GM18502 (cell line): ENCODE measurements at regions not wholly inside any gene's neighbourhood (a gene's known extent, or its start where the extent isn't known, plus 50 kb on each side); places are given as distances from the start of the nearest gene placed in this dataset.

Experiments
- ATAC-seq: cut with Tn5 transposase; IDR thresholded peaks from one replicate; pipeline ENCODE4 v1.9.1; 2021; ENCODE audit warnings: mild to moderate bottlenecking; ENCODE audit not compliant: unreplicated experiment, poor library complexity

DNA sequence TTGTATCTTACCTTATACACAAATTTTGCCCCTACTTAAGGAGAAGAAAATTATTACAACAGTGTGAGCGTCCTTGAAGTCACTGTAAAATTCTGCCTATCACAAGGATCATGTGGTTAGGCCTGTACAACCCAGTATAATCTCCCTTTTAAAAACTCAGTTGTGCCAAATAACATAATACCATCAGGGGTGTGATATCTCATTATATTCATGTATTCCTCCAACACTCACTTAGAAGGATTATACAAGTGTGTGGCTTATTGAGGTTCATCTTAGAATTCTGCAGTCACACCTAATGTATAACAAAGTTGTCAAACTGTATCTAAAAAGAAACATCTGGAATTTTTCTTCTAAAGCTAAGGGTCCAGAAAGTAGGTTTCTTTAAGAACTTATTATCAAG lies 998.8 kb upstream of the LRRTM1 start:
- ATAC-seq, result no peak

DNA sequence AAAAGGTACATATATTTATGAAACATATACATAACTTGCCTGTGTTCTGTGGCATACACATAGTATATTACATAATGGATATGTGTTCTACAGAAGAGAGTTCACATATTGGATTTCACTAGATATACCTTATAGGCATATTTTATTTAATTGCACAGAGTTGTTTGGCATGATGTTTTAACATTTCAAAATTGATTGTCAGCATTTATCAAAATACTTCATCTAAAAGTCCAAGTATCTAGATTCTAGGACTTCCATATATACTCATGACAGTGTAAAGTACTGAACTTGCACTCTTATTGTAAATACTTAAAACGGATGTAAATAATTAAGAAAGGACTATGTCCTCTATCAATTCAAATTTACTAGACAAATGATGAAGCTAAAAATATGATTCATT lies 995.3 kb upstream of the LRRTM1 start:
- ATAC-seq, result no peak

DNA sequence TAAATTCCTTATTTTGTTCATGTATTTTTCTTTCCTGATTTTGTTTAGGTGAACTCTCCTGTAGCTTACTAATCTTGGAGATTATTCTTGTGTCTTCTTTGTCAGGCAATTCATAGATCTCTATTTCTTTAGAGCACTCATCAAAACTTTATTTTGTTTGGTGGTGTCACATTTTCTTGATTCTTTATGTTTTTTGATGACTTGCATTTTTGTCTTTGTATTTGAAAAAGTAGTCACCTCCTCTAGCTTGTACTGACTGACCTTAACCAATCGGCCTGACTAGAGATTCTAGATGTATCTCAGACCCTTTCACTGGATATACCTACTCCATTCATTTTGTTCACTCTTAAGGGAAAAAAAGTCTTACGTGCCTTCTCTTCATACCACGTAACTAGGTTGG lies 986.3 kb upstream of the LRRTM1 start:
- no peak for ATAC-seq

DNA sequence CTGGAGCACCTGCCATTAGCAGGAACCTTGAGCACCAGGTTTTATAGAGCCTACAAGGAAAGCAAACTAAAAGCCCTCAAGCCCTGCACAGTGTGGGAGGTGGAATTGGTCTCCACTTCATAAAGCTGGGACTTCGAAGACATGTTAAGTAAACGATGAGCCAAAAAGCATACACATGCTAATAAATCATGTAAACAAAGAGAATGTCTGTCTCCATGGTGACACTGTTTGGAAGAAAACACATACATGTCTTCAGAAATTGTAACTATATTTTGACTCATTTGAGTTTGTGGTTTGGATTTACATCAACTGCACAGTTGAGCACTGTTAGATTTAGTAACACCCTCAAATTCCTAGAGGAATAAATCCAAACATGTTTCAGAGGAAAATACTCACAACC lies 978.5 kb upstream of the LRRTM1 start:
- ATAC-seq, result no peak

DNA sequence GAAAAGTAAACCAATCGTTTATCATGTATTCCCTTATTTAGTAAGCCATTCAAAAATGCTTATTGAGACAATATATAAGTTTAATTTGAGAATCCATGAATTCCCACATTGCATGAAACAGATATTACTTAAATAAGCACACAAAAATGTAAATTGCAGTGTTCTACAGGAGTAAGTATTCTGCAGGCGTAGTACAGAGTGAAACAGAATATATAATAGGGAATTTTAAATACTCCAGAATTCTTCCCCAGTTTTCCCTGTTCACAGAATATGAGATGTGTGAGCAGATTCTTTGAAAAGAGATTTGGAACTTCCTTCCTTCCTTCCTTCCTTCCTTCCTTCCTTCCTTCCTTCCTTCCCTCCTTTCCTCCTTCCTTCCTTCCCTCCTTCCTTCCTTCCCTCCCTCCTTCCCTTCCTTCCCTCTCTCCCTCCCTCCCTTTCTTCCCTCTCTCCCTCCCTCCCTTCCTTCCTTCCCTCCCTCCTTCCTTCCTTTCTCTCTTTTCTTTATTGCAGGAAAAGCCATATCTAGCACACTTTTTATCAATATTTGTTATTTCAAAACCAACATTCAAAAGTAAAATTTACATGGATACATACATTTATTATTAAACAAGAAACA lies 977.7 kb upstream of the LRRTM1 start:
- no peak for ATAC-seq

DNA sequence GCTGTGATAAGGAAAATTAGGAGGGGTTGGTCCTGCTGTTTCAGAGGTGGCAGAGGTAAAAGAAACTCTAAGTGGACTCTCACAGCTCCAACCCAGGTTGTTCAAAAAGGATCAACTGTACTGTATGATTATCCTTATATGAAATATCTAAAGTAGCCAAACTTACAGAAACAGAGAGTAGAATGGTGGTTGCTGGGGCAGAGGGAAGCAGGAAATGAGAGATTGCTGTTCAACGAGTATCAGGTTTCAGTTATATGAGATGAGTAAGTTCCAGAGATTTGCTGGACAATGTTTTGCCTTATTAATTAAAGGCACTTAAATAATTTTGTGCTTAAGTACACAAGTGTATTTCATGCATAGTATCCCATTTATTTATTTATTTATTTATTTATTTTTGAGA lies 972.0 kb upstream of the LRRTM1 start:
- ATAC-seq, result no peak

DNA sequence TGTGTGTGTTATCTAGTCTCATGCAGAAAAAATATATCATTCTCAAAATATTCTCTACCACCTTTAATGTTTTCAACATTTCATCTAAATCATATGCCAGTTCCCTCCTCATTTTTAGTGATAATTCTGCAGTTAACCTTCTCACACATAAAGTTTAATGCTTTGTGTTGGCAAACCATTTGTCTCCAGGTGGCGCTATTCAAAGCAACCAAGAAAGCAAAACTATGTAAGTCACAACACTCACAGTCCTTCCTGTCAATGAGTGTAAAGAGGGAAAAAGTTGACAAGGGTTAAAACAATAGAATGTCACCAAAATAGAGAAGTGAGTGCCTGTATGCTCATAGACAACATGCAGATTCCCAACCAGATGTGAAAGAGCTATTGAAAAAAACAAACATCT lies 961.6 kb upstream of the LRRTM1 start:
- ATAC-seq, result no peak

DNA sequence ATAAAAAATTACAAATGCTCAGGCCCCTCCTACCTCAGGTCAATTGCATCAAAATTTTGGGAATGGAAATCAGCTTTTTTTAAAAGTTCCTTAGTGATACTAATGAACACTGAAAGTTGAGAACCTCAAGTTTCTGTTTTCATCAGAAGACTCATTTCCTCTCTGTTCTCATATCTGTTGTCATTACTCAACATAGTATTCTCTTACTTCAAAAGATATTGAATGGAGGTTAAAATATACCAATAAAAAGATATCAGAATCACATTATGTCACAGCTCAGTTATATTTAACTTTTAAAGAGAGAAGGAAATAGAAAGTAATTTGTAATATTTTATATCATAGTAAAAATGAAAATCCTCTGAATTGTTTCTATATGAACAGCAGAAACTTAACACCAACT lies 959.4 kb upstream of the LRRTM1 start:
- ATAC-seq, result no peak

DNA sequence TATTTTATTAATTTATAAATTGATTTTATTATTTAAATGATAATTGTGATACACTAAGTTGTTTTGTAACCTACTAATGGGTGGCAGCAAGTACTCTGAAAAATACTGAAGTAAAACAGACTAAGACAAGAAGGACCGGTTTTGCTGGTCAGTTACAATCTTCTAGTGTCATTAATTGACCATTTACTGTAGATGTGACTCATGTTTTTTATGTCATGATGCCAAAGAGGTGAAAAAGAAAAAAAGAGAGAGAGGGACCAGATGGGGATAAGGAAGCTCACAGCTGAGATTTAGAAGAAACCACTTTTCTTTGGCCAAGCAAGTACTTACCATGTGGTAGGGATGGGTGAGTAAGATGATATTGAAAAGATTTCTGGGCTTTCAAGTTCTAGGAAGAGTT lies 955.8 kb upstream of the LRRTM1 start:
- no peak for ATAC-seq

DNA sequence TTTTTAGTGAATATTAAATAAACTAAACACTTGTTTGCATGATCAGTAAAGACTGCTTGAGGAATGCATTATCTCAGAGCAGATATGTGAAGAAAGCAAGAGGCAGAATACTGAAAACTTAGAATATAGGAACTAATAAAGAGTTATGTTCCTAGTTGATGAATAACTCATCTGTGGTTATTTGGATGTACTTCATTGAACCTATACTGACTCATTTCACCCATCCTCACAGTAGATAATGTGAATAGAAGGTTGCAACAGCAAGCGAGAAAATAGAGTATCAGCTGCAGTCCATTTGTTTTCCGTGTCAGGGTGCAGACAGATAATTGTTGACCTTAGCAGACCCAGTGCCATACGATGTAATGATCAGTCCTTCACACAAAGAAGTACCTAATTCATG lies 945.7 kb upstream of the LRRTM1 start:
- no peak for ATAC-seq

DNA sequence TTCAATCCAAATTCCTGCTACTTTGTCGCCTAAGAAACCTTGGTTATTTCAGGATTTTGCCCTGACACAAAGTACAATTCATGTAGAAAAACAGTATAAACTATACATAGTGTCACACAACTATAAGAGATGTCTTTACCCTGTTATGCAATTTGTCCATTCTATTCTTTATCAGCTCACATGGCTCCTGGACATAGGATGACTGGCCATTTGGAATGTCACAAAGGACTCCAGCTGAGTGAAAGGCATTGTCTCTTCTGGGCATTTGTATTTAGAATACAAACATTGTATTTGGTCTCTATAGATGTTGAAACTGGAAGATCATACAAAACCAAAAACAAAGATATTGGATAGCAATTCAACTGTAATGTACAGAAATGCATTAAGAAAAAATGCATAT lies 944.6 kb upstream of the LRRTM1 start:
- no peak for ATAC-seq

DNA sequence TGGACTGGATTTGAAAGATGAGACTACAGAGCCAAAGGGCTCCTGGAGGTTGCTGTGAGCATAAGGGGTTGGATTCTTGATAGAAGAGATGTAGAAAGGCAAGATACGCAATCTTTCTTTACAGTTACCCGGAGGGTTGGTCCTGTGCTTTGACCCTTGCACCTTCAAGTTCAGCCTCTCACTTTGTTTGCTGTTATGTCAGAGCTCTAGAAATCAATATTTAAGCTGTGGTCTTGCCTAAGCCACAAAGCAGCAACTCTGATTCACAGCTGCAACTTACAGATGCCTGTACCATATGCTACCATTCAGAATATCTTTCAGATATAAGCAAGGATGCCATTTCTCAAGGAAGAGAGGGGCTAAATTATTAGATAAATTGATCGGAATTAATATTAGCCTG lies 943.1 kb upstream of the LRRTM1 start:
- no peak for ATAC-seq

DNA sequence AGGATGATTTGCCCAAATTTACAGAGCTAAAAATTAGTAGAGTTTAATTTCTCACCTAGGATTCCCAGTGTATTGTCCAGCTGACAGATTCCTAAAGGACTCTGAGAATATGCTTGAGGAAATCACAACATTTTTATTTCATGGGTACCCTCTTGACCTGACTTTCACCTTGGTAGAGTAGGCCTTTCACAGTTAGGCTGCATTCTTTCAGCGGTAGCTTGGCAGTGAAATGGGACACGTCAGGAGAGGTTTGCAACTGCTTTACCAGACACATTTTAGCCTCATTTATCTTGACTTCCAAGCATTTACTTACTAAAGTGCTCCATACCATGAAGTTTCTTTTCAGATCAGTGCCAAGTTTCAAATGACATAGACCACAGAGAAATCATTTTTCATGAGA lies 937.9 kb upstream of the LRRTM1 start:
- no peak for ATAC-seq

DNA sequence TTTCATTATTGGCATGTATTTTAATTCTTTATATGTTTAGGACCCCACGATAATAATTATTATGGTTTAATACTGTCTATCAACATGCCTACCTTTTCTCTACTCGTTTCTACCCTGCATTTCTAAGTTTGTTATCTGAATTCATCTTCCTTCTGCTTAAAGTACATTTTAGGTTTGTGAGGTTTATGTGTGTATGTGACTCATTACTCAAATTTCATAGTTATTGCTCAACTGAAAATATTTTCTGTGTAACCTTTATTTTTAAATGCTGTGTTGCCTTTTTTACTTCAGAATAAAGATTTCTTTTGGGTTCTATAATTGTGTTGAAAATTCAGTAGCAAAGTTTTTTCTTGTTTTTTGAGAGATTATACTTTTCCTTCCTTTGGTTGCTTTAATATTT lies 933.9 kb upstream of the LRRTM1 start:
- no peak for ATAC-seq

DNA sequence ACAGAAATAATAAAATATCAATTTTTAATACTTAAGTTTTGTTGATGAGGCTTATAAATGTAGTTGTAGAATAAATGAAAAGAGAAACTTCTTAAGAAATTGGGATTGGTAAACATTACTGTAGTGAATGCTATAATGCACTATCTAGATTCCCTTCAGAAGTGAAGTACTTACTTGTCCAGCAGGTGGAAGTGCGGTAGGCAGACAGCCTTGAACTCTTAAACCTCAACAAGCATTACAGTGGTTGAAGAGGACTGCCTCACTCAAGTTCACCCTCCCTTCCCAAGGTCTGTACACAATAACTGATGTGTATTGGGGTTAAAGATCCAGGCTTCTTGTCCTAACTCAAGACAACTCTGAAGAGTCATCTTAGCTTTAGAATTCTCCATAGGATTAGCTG lies 931.0 kb upstream of the LRRTM1 start:
- ATAC-seq, result no peak

DNA sequence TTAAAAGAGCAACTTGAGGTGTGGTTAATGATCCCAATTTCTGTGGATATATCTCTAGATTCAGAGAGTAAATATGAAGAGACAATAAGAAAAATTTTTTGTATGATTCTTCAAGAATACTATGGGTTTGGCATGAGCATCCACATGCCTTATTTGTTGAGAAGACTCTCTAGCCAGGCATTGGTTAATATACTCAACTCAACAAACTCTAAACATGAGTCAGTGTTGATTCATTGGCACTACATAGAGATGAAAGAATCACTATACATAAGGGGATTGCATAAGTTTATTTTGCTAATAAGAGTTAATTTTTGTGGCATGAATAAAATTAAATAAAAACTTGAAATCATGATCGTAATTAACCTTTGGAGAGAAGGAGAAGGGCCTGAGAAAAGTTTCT lies 930.2 kb upstream of the LRRTM1 start:
- ATAC-seq, result no peak

DNA sequence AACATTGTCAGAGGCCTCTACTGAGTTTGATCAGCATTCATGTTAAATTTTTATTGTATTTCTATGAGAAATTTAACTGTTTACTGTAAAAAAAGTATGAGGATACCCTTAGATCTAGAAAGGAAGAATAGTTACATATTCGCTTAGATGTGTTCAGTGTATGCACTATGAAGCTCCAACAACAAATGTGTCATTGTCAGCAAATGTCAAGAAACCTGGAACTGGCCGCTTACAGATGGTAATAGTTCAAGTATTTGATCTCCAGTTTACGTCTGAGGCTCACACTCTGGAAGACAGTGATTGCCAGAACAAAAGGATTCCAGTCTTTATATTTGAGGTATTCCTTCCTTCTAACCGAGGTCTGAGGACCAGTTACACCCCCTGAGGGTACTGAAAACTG lies 921.2 kb upstream of the LRRTM1 start:
- ATAC-seq, result no peak

DNA sequence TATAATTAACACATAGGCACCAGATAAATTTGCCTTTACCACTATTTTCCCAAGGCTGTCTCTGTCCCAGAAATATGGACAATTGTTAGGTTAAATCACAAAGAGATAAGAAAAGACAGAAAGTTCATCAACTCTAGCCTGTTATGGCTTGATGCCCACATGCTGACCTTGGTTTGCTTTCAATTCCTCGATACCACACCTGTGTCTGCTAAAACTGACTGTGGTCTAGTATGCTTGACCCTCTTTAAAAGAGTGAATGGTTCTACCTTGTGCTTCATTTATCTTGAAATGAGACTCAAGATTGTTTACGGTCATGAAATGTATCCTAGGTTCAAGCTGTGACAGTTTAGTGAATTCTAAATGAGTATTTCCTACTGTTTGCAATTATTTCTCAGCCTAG lies 909.0 kb upstream of the LRRTM1 start:
- ATAC-seq, result no peak

DNA sequence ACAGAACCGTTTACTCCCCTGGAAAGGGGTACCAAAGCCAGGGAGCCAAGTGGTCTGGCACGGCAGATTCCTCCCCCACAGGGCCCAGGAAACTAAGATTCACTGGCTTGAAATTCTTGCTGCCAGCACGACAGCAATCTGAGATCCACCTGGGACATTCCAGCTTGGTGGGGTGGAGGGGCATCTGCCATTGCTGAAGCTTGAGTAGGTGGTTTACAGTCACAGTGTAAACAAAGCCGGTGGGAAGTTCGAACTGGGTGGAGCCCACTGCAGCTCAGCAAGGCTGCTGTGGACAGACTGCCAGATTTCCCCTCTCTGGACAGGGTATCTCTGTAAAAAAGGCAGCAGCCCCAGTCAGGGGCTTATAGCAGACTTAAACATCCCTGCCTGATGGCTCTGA lies 901.7 kb upstream of the LRRTM1 start:
- ATAC-seq, result no peak

DNA sequence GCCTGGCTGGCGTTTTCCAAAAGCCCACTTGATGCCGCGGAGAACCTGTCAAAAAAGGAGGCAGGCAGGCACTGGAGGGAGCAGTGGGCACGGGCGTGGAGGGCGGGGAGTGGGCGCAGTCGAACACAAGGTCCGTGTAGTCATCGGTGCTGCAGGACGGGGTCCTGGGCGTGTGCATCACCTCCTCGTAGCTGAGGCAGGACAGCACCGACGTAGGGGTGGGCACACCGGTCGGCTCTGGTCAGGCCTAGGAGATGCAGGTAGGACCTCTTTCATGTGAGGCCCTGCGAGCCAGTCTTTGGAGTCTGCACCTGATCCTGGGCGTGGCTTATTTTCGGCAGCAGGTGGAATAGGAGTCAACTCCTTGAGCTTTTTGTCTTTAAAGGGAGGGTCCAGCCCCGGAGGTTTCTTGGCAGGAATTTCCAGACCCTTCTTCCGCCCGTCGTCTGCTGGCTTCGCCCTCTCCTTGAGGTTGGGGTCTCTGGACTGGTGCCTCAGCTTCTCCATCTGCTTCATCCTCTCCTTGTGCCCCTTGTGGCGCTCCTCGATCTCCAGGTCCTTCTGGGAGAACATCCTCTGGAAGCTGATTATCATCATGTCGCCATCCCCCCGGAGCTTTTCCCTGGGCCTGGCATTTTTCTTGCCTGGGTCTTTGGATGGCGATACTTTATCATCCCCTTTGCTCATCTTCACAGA lies 892.5 kb upstream of the LRRTM1 start:
- ATAC-seq, result no peak

DNA sequence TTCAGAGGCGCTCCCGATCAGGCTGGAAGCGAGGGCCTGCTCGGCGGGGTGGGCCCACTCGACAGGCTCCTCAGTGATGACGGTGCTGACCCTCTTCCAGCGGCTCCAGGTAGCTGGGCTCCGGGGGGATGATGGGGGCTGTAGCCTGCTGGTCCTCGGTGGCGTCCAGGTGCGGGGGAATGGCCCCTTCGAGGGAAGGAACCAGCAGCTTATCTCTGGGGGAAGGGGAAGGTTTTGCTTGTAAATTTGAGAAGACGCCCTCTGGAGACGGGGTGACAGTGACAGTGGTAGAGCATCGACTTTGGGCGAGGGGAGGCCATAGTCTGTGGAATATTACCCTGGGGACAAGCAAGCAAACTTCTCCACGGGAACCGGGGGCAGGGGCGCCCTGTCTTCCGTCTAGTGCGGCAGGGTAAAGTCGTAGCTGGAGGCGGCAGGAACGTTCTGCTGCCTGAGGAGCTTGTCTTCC lies 891.9 kb upstream of the LRRTM1 start:
- ATAC-seq, result no peak

DNA sequence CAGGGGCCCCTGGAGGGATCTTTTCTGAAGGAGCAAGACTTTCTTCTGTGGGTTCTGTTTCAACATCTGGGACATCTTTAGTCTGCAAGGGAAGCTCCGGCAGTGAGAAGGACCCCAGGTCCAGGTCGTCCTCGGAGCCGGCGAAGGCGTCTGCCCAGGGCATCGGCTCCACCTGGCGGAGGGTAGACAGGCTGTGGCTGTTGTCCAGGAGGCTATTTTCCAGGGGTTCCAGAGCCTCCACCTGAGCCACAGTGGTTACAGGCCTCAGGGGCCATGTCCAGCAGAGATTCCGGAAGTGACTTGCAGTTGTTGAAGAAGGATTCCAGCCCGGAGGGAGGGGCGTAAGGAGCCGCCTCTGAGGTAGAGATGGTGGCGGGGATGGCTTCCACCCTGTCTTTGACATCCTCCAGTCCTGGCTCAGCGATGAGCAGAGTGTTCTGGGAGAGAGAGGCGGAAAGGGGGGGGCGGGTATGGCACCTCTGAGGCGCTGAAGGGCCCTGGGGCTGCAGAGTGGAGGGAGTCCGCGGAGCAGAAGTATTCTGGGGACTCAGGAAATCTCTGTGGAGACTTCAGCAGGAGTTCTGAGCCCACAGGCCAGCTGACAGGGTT lies 891.3 kb upstream of the LRRTM1 start:
- no peak for ATAC-seq
